ENCODE measurements at regions not wholly inside any gene's neighbourhood (a gene's known extent, or its start where the extent isn't known, plus 50 kb on each side); places are given as distances from the start of the nearest gene placed in this dataset.

GRCh38 chr13:72253754-72254153 is 386.8 kb upstream of the DACH1 start:
- no peaks in the 10 kb centered on the region for H3K36me3 ChIP-seq (ENCODE audit: low read length)
- H3K9ac ChIP-seq (ENCODE audit: low read length) = no peak overlapping the region
- H3K4me3 ChIP-seq (ENCODE audit: insufficient read depth, low read length, poor library complexity, severe bottlenecking) = no peak overlapping the region
- no peaks in the 10 kb centered on the region for H3K79me2 ChIP-seq (ENCODE audit: insufficient read depth, low read length)
- no peak overlapping the region for H2AFZ ChIP-seq (ENCODE audit: low read depth, low read length, severe bottlenecking)
- no peaks in the 10 kb centered on the region for H4K20me1 ChIP-seq (ENCODE audit: low read depth, low read length)
- H3F3A ChIP-seq (ENCODE audit: insufficient read depth) = no peaks in the 10 kb centered on the region
- no peak overlapping the region for H3K4me2 ChIP-seq (ENCODE audit: low read depth, low read length, poor library complexity, severe bottlenecking)
- no peaks in the 10 kb centered on the region for H3K27me3 ChIP-seq (ENCODE audit: low read length)
- no peak overlapping the region for H3K27ac ChIP-seq (ENCODE audit: low read depth, low read length)
- H3K9me2 ChIP-seq (replicated peaks; ENCODE audit: insufficient read depth, low read length) = no peaks in the 10 kb centered on the region
- H3K9me3 ChIP-seq (ENCODE audit: insufficient read depth, low read length) = no peaks in the 10 kb centered on the region
- TF ChIP-seq EZH2phosphoT487 (conservative IDR thresholded peaks at IDR 0.05; ENCODE audit: low read length) (no peak), CTCF (IDR thresholded peaks at IDR 0.05; ENCODE audit: insufficient read depth, low read length, poor library complexity, severe bottlenecking) (no peak)

GRCh38 chr13:72246396-72246795 is 379.4 kb upstream of the DACH1 start:
- Histone ChIP-seq H3K79me2 (ENCODE audit: insufficient read depth, low read length) (no peaks in the 10 kb centered on the region), H3K4me3 (ENCODE audit: insufficient read depth, low read length, poor library complexity, severe bottlenecking) (no peak overlapping the region), H3K9me2 (replicated peaks; ENCODE audit: insufficient read depth, low read length) (no peaks in the 10 kb centered on the region), H3K27me3 (ENCODE audit: low read length) (no peaks in the 10 kb centered on the region), H3K4me2 (ENCODE audit: low read depth, low read length, poor library complexity, severe bottlenecking) (no peak overlapping the region), H3K36me3 (ENCODE audit: low read length) (no peaks in the 10 kb centered on the region), H3F3A (ENCODE audit: insufficient read depth) (no peaks in the 10 kb centered on the region), H3K27ac (ENCODE audit: low read depth, low read length) (no peak overlapping the region), H2AFZ (ENCODE audit: low read depth, low read length, severe bottlenecking) (no peak overlapping the region), H4K20me1 (ENCODE audit: low read depth, low read length) (no peaks in the 10 kb centered on the region), H3K9ac (ENCODE audit: low read length) (no peak overlapping the region), H3K9me3 (ENCODE audit: insufficient read depth, low read length) (no peaks in the 10 kb centered on the region)
- no peak for TF ChIP-seq CTCF (IDR thresholded peaks at IDR 0.05; ENCODE audit: insufficient read depth, low read length, poor library complexity, severe bottlenecking)
- TF ChIP-seq EZH2phosphoT487 (conservative IDR thresholded peaks at IDR 0.05; ENCODE audit: low read length) = no peak

- TF ChIP-seq CTCF (IDR thresholded peaks at IDR 0.05; ENCODE audit: insufficient read depth, low read length, poor library complexity, severe bottlenecking) = no peak
- TF ChIP-seq EZH2phosphoT487 (conservative IDR thresholded peaks at IDR 0.05; ENCODE audit: low read length) = no peak
- Histone ChIP-seq H3K4me2 (ENCODE audit: low read depth, low read length, poor library complexity, severe bottlenecking) (no peak overlapping the region), H3K36me3 (ENCODE audit: low read length) (no peaks in the 10 kb centered on the region), H3K4me3 (ENCODE audit: insufficient read depth, low read length, poor library complexity, severe bottlenecking) (no peak overlapping the region), H3K9me3 (ENCODE audit: insufficient read depth, low read length) (no peaks in the 10 kb centered on the region), H4K20me1 (ENCODE audit: low read depth, low read length) (no peaks in the 10 kb centered on the region), H3K79me2 (ENCODE audit: insufficient read depth, low read length) (no peaks in the 10 kb centered on the region), H3K27ac (ENCODE audit: low read depth, low read length) (no peak overlapping the region), H2AFZ (ENCODE audit: low read depth, low read length, severe bottlenecking) (no peak overlapping the region), H3F3A (ENCODE audit: insufficient read depth) (no peaks in the 10 kb centered on the region), H3K9ac (ENCODE audit: low read length) (no peak overlapping the region), H3K27me3 (ENCODE audit: low read length) (no peaks in the 10 kb centered on the region), H3K9me2 (replicated peaks; ENCODE audit: insufficient read depth, low read length) (no peaks in the 10 kb centered on the region)
Observed at GRCh38 chr13:72244788-72245187, 377.8 kb upstream of the DACH1 start.

GRCh38 chr13:72230131-72230530 is 363.1 kb upstream of the DACH1 start:
- H3K9ac ChIP-seq (ENCODE audit: low read length) = no peak overlapping the region
- H2AFZ ChIP-seq (ENCODE audit: low read depth, low read length, severe bottlenecking) = no peak overlapping the region
- H3K27ac ChIP-seq (ENCODE audit: low read depth, low read length) = no peak overlapping the region
- no peaks in the 10 kb centered on the region for H4K20me1 ChIP-seq (ENCODE audit: low read depth, low read length)
- H3K4me2 ChIP-seq (ENCODE audit: low read depth, low read length, poor library complexity, severe bottlenecking) = no peak overlapping the region
- no peaks in the 10 kb centered on the region for H3K9me3 ChIP-seq (ENCODE audit: insufficient read depth, low read length)
- H3K27me3 ChIP-seq (ENCODE audit: low read length) = no peaks in the 10 kb centered on the region
- TF ChIP-seq CTCF (IDR thresholded peaks at IDR 0.05; ENCODE audit: insufficient read depth, low read length, poor library complexity, severe bottlenecking) = no peak
- no peak for TF ChIP-seq EZH2phosphoT487 (conservative IDR thresholded peaks at IDR 0.05; ENCODE audit: low read length)
- H3F3A ChIP-seq (ENCODE audit: insufficient read depth) = no peaks in the 10 kb centered on the region
- H3K4me3 ChIP-seq (ENCODE audit: insufficient read depth, low read length, poor library complexity, severe bottlenecking) = no peak overlapping the region
- H3K79me2 ChIP-seq (ENCODE audit: insufficient read depth, low read length) = no peaks in the 10 kb centered on the region
- no peaks in the 10 kb centered on the region for H3K9me2 ChIP-seq (replicated peaks; ENCODE audit: insufficient read depth, low read length)
- no peaks in the 10 kb centered on the region for H3K36me3 ChIP-seq (ENCODE audit: low read length)

Measured in SU-DHL-6 (cell line).